Loucy (cell line): ENCODE measurements at regions not wholly inside any gene's neighbourhood (a gene's known extent, or its start where the extent isn't known, plus 50 kb on each side); places are given as distances from the start of the nearest gene placed in this dataset.

ENCODE experiments used
- CTCF ChIP-seq: fragments of 200-600 bp; sonication (generic); conservative IDR thresholded peaks from 2 replicates; pipeline ENCODE4 v1.5.1; 2014; ENCODE audit warnings: mild to moderate bottlenecking, antibody characterized with exemption, low read length
- EZH2phosphoT487 ChIP-seq: fragments of 200-600 bp; IDR thresholded peaks from 2 replicates; pipeline ENCODE4 v1.6.1; 2018; ENCODE audit warnings: antibody characterized with exemption, mild to moderate bottlenecking, moderate library complexity, borderline replicate concordance

- TF ChIP-seq CTCF, result no peak
- no peak for TF ChIP-seq EZH2phosphoT487
Measured at GRCh38 chr14:61154641-61155040, 126.5 kb downstream of the TMEM30B start.
